COLO668 (cell line): ENCODE measurements at regions not wholly inside any gene's neighbourhood (a gene's known extent, or its start where the extent isn't known, plus 50 kb on each side); places are given as distances from the start of the nearest gene placed in this dataset.

ENCODE experiments used
- DNase-seq: peaks from one replicate; lab custom pipeline; 2025; ENCODE audit not compliant: unreplicated experiment; lab: John Stamatoyannopoulos, UW

GRCh38 chr12:127649961-127650360, 617.0 kb upstream of the TMEM132C start:
- no peak for DNase-seq

DNA sequence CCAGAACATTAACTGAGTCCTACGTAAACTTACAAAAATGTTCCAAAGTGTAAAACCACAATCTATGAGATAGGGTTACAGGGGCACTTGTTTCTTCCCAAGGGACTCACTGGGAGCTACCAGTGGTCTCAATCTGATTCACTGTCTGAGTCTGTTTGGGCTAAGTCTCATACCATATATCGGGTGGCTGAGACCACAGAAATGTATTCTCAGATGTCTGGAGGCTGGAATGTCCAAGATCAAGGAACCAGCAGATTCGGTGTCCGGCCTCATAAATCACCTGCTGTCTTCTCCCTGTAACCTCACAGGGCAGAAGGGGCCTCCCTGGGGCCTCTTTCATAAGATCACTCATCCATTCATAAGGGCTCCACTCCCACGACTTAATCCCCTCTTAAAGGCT, 616.3 kb upstream of the TMEM132C start:
- DNase-seq, result no peak

- no peak for DNase-seq
Observed at GRCh38 chr12:127652281-127652680, 614.7 kb upstream of the TMEM132C start.

DNA sequence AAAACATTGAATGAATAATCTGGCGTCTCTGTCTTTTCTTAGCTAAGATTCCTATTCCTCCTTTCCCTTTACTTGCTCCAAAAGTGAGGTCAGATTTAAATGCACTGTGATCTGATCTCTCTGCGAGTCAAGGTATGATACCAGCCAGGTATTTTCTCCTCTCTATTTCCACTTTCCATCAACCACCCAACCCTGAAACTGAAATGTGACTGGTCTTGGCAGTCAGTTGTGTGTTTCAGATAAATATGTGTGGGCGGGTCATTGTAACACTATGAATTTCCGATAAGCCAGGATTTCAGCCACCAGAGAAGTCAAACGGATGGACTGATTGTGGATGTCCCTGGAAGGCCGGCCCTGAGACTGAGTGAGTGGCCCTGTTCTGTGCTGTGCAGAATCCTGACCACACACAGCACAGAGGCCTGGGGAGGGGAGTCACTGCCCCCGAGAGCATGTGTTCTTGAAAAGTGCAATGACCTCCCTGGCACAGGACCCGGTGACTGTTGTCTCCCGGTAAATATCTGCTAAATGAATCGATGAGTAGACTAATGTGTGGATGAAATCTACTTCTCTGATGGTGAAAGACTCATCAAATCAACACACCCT, 612.5 kb upstream of the TMEM132C start:
- no peak for DNase-seq

DNA sequence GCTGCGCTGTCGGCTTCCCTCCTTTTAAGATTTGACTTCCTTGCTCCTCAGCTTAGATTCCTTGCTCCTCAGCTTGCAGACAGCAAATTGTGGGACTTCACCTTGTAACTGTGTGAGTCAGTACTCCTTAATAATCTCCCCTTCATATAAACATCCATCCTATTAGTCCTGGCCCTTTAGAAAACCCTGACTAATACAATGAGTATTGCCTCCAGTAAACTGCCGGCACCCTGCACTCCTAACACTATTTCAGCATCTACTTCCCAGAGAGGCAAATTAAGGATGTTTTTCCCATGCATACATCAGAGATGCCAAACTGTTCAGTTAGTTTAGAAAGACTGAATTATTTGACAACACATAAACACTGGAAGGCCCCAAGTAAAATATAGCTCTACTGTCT, 611.3 kb upstream of the TMEM132C start:
- no peak for DNase-seq

GRCh38 chr12:127656266-127656665, 610.7 kb upstream of the TMEM132C start:
- DNase-seq, result no peak

- DNase-seq, result no peak
Observed at GRCh38 chr12:127657036-127657435, 609.9 kb upstream of the TMEM132C start.

- no peak for DNase-seq
Observed at GRCh38 chr12:127660961-127661360, 606.0 kb upstream of the TMEM132C start.

GRCh38 chr12:127663716-127664115, 603.3 kb upstream of the TMEM132C start:
- DNase-seq, result no peak

DNA sequence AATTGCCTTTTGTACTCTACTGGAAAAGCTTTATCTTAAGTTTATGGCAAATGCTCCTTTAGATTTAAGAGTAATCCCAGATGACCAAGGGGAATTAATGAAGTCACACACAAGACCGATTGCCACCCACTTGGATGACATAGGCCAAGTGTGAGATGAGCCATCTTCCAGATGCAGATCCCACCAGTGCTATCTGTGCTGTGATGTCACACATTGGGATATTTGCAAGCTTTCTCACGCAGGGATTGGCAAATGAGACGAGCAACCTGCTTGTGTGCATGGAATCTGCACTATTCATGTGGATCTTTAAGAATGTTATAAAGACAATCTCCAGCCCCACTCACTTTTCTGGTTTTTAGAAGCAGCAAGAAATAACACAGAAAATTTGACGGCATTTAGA, 602.1 kb upstream of the TMEM132C start:
- DNase-seq, result no peak

GRCh38 chr12:127667131-127667685, 599.8 kb upstream of the TMEM132C start:
- DNase-seq, result no peak

- no peak for DNase-seq
Observed at GRCh38 chr12:127670294-127670693, 596.7 kb upstream of the TMEM132C start.

DNA sequence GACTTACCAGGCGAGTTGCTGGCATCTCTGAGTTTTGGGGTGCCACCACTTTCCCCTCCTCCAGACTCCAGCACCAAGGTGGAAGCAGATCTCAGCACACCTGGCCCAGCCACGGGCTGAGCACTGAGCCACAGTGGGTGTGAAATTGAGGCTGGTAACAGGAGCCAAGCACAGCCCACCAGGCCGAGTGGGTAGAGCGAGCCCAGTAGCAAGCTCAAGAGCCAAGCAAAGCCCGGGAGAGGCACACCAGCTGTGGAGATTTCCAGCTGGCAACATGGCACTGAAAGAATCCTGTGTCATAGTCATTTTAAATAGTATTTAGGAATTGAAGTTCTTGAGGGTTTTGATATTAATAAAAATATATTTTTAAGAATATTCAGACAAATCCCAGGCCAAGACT, 596.2 kb upstream of the TMEM132C start:
- no peak for DNase-seq

DNA sequence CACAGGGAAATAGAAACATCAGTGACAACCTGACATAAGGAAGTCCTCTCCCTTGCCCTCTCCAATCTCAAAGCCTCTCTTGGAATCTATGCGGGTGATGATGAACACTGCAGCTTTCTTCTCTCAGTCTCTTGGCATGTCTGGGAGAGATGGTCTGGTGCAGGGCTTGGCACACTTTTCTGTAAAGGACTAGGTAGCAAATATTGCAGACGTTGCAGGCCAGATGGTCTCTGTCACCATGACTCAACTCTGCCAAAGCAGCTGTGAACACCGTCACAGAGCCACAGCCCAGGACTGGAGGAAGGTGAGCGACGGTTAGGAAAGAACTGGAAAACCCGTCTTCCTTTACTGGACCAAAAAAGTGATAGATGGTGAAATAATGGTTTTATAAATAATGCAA, 591.0 kb upstream of the TMEM132C start:
- DNase-seq, result no peak

- DNase-seq, result peak; percentile 79
Observed at GRCh38 chr12:127677537-127678131, 589.3 kb upstream of the TMEM132C start.

- DNase-seq, result no peak
Observed at GRCh38 chr12:127678945-127679344, 588.0 kb upstream of the TMEM132C start.

DNA sequence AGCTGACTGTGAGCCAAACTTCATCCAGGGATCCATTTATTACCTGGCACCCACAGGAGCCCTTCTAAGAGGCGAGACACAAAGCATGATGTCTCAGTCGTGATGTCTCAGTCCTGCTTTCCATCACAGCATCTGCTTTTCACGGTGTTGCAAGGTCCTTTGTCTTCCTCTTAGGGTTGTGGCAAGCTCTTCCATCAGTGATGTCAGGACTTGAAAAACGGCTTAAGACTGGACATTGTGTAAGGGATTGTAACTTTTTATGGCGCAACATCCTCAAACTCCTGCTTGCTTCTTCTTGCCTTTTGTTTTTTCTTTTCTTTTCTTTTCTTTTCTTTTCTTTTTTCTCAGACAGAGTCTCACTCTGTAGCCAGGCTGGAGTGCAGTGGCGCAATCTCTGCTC, 586.5 kb upstream of the TMEM132C start:
- no peak for DNase-seq

GRCh38 chr12:127681151-127681754, 585.7 kb upstream of the TMEM132C start:
- DNase-seq, result no peak

GRCh38 chr12:127685491-127685890, 581.5 kb upstream of the TMEM132C start:
- no peak for DNase-seq

DNA sequence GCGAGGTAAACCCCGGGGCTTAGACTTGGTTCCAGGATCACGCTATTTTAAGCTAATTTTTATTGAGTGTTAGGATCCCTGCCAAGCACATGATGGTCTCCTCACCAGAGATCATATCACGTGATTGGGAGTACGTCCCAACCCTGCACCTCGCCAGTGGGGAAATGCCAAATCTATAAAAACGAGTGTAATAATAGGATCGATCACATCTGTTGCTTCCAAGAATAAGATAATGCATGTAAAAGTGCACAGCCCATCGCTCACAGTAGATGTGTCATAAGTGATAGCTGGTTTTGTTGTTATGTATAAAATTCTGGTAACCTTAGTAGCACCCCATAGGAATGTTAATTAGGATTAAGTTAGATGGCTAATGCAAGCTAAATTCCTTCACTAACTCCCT, 581.0 kb upstream of the TMEM132C start:
- no peak for DNase-seq

- no peak for DNase-seq
Observed at GRCh38 chr12:127687181-127687580, 579.8 kb upstream of the TMEM132C start.

DNA sequence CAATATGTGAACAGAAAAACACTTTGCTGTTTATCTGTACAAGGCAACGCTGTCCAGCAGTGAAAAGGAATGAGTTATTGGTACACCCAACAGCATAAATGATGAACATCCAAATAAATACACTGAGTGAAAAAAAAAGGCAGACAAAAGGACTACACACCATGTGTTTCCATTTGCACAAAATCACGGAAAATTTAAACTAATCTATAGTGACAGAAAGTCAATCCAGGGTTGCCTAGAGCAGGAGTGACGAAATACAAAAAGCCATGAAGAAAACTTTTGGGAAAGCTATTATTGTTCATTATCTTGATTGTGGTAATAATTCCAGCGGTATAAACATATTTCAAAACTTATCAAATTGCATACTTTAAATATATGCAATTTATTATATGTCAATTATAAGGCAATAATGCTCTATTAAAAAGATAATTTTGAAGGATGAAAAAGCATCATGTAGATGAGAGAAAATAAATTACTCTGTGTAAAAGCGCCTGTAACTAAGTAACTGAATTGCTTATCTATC, 578.0 kb upstream of the TMEM132C start:
- no peak for DNase-seq
